Astrocyte of the cerebellum (primary cell): ENCODE measurements at regions not wholly inside any gene's neighbourhood (a gene's known extent, or its start where the extent isn't known, plus 50 kb on each side); places are given as distances from the start of the nearest gene placed in this dataset.

Experiments
- DNase-seq: peaks from one replicate; pipeline ENCODE4 v3.0.0-alpha.2; 2011; ENCODE audit warnings: low read depth
- H3K4me3 ChIP-seq: 2 replicates; pipeline ENCODE4 v1.5.1; 2011; ENCODE audit warnings: mild to moderate bottlenecking, low read depth, low read length, moderate library complexity
- CTCF ChIP-seq: IDR thresholded peaks from 2 replicates; pipeline ENCODE4 v1.5.1; 2012; ENCODE audit warnings: low read length, low read depth, moderate library complexity, mild to moderate bottlenecking; ENCODE audit errors: missing control alignments
- in situ Hi-C: cut with HindIII; loops from 2 replicates; pipeline ENCODE4 v1.10.0; 2017; ENCODE audit warnings: low sequenced_read_pairs

GRCh38 chr15:45914425-45914824 lies 279.6 kb downstream of the SQOR start:
- in situ Hi-C loops = no loop called here
- H3K4me3 ChIP-seq = no peak overlapping the region
- no peak for TF ChIP-seq CTCF
- DNase-seq = no peak

- in situ Hi-C loops = no loop called here
- no peak overlapping the region for H3K4me3 ChIP-seq
- TF ChIP-seq CTCF = no peak
- DNase-seq = no peak
These were observed 284.0 kb downstream of the SQOR start for GRCh38 chr15:45918839-45919238.

GRCh38 chr15:45919806-45920205 lies 285.0 kb downstream of the SQOR start:
- in situ Hi-C loops = no loop called here
- H3K4me3 ChIP-seq = no peak overlapping the region
- TF ChIP-seq CTCF = no peak
- peak; percentile 38 for DNase-seq

GRCh38 chr15:45921376-45921775 lies 286.5 kb downstream of the SQOR start:
- no peak for TF ChIP-seq CTCF
- in situ Hi-C loops = no loop called here
- no peak for DNase-seq

GRCh38 chr15:45921978-45922377 lies 287.1 kb downstream of the SQOR start:
- DNase-seq = no peak
- no peak overlapping the region for H3K4me3 ChIP-seq
- no peak for TF ChIP-seq CTCF
- in situ Hi-C loops = no loop called here

More at GRCh38 chr15:45921376-45921775, 286.5 kb downstream of the SQOR start:
- no peak overlapping the region for H3K4me3 ChIP-seq

- in situ Hi-C loops = no loop called here
- no peak for DNase-seq
- H3K4me3 ChIP-seq = no peak overlapping the region
- TF ChIP-seq CTCF = no peak
These were observed 306.5 kb downstream of the SQOR start for GRCh38 chr15:45941367-45941766.

- in situ Hi-C loops = no loop called here
- TF ChIP-seq CTCF = no peak
- DNase-seq = no peak
- no peak overlapping the region for H3K4me3 ChIP-seq
These were observed 308.4 kb downstream of the SQOR start for GRCh38 chr15:45943240-45943639.
